ENCODE measurements at regions not wholly inside any gene's neighbourhood (a gene's known extent, or its start where the extent isn't known, plus 50 kb on each side); places are given as distances from the start of the nearest gene placed in this dataset.
"Not testable (repeated sequence)": the region's sequence is repeated elsewhere in the genome, so short reads cannot be mapped to it uniquely, and the experiment has no call there.

DNA sequence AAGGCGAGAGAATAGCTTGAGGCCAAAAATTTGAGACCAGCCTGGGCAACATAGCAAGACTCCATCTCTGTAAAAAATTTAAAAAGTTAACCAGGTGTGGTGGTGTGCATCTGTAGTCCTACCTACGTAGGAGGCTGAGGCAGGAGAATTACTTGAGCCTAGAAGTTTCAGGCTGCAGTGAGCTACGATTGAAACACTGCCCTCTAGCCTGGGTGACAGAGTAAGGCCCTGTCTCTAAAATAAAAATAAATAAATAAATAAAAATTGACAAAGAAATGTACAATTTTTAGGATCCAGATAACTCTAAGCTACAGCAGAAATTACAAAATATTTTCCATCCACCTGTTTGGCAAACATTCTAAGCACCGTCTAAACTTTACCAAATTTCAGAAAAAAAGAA is 941.0 kb upstream of the ADGRB3 start:
- FAIRE-seq: no peak
- no peak for DNase-seq (ENCODE audit: insufficient read length, low spot score)

GRCh38 chr6:67689329-67689728 is 945.8 kb upstream of the ADGRB3 start:
- DNase-seq (ENCODE audit: insufficient read length, low spot score) (no peak), FAIRE-seq (no peak)

GRCh38 chr6:67687396-67687795 is 947.7 kb upstream of the ADGRB3 start:
- no peak for DNase-seq (ENCODE audit: insufficient read length, low spot score)
- FAIRE-seq: no peak

DNA sequence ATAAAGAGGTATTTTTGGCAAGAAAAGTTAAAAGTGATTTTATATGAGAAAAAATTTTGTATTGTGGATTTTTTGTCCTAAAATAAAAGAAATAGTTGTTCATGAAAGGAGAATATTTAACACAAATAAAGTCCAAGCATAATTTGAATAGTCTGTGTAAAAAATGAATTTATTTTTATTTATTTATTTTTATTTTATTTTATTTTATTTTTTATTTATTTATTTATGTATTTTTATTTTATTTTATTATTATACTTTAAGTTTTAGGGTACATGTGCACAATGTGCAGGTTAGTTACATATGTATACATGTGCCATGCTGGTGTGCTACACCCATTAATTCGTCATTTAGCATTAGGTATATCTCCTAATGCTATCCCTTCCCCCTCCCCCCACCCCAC is 948.9 kb upstream of the ADGRB3 start:
- FAIRE-seq: not testable (repeated sequence)

DNA sequence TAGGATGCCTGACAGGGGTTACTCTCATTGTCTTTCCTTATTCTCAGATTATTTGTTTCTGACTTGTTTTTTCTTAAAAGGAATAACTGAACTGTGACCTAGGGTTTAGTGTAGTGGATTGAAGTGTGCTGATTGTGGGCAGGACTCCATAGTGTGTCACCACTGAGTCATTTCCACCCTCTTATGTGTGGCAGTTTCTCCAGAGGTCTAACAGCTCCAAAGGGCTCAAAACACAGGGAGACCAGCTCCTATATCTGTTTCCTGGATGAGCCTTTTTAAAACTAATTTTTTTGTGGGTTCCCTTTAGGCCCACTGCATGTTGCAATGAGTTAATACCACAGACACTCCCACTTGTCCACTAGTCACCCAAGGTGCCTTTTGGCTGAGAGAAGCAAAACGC is 951.1 kb upstream of the ADGRB3 start:
- DNase-seq (ENCODE audit: insufficient read length, low spot score) (no peak), FAIRE-seq (no peak)

More for the DNA sequence above, 948.9 kb upstream of the ADGRB3 start:
- not testable (repeated sequence) for DNase-seq (ENCODE audit: insufficient read length, low spot score)

GRCh38 chr6:67680297-67680932 is 954.7 kb upstream of the ADGRB3 start:
- FAIRE-seq: no peak
- DNase-seq (ENCODE audit: insufficient read length, low spot score): no peak

DNA sequence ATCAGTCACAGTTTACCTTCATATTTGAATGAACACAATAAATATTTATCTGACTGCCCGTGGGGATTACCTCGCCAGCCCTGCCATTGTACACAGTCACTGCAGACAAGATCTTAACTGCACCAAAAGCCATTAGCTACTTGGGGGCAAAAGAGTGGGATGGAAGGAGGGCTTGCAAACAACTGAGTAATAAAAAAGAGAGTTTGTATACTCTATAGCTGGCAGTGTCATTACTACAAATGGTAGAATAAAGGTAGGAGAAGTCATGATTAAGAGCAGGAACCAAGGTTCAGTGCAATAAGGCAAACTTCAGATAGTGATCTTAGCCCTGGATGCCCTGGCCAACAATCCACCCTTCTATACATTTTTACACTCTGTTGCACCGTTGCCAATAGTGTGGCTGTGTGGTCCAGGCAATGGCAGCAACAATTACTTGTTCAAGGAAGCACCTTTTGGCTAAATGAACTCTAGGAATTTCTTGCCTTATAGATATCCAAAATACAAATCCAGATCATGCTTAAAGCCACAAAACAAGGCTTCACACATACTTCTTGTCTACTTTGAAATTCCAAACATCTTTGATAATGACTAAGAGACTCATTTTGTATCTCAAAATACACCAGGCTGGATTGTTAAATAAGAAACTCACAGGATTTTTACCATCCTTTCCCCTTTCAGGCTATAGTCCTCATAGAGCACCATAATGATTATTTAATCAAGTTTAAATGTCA is 955.4 kb upstream of the ADGRB3 start:
- DNase-seq (ENCODE audit: insufficient read length, low spot score) (no peak), FAIRE-seq (no peak)

DNA sequence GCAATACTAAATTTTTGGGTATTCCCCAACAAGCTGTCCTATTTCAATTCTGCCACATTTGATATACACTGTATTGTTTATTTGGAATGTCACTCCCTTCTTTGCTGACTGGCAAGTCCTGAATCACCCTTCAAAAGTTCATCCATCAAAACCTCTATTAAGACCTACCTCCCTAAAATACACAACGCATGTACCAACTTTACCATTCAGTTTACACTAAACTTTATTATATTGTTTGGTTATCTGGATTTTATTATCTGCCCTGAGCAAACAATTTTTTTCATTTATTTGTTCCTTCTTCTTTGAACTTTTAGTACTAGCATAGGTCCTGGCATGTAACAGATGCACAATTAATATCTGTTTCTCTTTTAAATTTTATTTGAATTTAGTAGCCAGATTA is 958.2 kb upstream of the ADGRB3 start:
- DNase-seq (ENCODE audit: insufficient read length, low spot score) (no peak), FAIRE-seq (no peak)

DNA sequence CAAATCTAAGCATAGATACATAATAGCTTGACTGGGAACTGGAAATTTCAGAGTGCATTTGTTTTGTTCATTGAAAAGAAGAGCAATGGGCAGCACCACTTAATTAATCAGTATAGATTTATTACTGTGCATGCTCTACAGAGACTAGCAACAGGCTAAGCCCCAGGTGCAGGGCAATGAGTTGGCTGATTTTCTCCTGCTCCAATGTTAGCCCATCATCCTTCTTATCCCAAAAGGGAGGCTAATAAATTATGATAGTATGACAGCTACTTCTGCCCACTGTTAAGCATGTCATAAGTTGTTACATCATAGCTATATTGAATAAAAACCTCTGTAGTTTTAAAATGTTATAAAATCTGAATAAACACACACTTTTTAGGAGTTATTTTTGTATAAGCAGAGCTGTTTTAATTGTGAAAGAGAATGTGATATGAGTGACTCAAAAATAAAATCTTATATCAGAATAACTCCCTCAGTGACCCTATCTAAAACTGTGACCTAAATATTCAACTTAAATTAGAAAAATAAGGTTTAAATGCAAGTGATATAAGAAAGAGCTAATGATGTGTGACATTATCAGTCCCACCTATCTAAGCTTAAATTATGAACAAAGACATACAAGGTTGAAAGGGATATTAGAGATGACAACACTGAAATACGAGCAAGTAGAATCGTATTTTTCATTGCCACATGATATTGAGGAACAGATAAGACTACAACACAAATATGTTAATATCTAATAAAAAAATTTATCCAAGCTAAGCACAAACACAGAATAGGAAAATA is 967.3 kb upstream of the ADGRB3 start:
- DNase-seq (ENCODE audit: insufficient read length, low spot score): no peak
- no peak for FAIRE-seq

DNA sequence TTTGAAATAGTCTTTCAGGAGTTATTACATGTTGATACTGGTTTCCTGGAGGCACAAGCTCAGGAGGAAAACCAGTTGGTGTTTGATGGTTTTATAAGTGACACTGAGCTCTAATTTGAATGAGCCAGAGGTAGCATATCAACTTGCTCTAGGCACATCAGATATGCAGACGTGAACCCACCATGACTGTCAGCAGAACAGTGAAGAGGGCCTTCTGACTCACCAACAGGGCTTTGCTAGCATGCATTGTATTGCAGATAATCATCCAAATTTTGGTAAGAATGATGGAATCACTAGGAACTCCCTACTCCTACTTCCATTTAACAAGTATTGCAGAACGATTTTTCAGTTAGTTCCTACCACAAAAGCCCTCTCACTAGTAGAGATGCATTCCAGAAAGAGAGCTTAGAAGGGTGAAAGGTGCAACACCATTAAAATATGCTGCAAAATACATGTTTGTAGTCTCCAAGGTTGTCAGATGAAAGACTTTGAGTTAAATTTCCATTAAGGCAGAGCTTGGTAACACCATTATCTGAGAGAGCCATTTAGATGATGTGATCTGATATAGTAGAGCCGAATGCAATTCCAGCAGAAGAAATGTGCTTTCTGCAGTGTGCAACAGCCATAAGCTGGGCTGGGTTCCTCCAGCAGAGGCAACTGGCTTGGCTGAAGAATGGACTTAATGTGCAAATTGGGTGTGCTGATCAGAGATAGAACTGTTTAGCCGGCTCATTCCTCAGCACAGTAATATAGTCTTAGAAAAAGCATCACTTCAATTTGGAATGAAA is 968.7 kb upstream of the ADGRB3 start:
- no peak for DNase-seq (ENCODE audit: insufficient read length, low spot score)
- FAIRE-seq: no peak

DNA sequence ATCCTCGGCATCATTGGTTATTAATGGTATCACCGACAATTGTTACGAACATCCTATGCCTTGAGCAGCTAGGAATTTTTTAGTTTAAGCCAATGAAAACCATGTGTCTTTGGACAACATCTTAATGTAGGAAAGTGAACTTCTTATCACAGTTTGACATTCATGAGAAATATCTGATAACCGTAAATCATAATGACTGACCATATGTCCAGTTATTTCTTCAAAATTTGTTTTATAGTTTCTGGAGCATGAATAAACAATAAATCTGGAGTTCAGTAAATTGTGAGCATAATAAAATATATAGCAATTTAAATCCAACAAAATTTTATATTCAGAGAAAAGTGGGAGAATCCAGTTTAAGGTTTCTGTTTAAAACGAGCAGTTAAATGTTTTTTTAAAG is 970.1 kb upstream of the ADGRB3 start:
- DNase-seq (ENCODE audit: insufficient read length, low spot score) (no peak), FAIRE-seq (no peak)

DNA sequence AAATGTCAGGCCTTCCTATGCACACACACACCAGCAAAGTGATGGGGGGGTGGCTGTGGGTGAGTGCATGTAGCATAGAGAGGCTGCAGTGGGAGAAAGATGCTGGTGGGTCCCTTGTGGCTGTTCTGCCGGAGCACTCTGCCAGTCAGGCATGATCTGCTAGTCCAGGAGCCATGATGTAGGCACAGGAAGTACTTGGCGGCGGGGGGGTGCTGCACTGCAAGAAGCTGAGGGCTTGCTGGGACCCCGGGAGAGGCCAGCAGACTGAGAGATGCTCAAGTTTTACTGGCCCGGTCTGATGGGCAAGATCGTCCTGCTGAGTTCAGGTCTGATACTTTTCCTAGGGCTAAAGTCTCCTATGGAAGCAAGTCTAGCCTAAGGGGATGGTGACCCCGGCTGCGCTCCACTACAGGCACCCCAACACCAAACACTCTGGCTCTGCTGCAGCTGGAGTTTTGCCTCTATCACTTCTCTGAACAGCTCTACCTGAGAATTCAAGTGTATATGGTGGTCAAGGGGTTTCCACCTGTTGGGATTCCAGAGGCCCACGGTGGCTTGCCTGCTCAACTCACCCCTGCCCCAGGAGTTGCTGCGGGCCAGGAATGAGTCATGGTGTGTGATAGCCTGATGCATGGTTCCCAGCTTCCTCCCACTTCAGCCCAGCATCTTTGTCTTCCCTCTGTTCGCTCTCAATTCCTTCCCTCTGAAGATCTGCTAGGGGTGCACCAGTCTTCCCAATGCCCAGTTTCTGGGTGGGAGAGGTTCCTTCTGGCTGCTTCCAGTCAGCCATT is 971.8 kb upstream of the ADGRB3 start:
- no peak for FAIRE-seq
- DNase-seq (ENCODE audit: insufficient read length, low spot score): no peak

GRCh38 chr6:67653561-67653960 is 981.5 kb upstream of the ADGRB3 start:
- FAIRE-seq: no peak
- DNase-seq (ENCODE audit: insufficient read length, low spot score): no peak

GRCh38 chr6:67646550-67646949 is 988.5 kb upstream of the ADGRB3 start:
- no peak for DNase-seq (ENCODE audit: insufficient read length, low spot score)
- FAIRE-seq: no peak

DNA sequence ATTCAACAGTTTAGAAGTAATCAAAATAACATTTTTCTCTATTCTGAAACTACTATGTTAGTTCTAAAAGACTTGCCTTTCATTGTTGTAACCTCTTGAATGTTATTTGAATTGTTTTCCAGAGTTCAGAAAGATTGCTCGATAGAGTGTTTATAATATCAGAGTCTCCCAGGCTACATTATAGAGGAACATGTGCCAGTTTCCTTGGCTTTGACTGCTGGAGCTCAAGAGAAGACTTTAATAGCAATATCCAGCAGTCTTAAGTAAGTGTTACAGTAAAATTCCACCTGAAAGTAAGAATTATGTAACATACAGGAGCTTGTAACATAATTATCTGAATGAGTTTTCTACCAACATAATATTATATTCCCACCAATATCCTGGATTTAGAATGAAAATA is 991.8 kb upstream of the ADGRB3 start:
- no peak for DNase-seq (ENCODE audit: insufficient read length, low spot score)
- FAIRE-seq: no peak

DNA sequence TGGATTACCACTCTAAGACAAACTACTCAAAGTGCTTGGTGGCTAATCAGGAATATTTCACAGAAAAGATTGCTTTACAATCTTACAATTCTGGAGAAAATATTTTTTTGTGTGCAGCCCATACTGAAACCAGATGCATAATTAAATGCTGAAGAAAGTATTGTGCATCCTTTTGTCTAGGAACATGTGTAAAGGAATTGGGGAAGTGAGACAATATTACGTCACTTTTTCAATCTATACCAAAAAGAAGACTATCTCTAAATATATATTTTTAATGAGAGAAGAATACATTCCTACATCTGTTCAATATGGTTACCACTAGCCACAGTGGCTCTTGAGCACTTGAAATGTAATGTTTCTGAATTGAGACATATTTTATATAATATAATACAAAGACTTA is 992.5 kb upstream of the ADGRB3 start:
- DNase-seq (ENCODE audit: insufficient read length, low spot score): no peak
- FAIRE-seq: no peak

GRCh38 chr6:67640484-67640883 is 994.6 kb upstream of the ADGRB3 start:
- FAIRE-seq (no peak), DNase-seq (ENCODE audit: insufficient read length, low spot score) (no peak)

GRCh38 chr6:67639161-67639560 is 995.9 kb upstream of the ADGRB3 start:
- DNase-seq (ENCODE audit: insufficient read length, low spot score) (no peak), FAIRE-seq (no peak)

DNA sequence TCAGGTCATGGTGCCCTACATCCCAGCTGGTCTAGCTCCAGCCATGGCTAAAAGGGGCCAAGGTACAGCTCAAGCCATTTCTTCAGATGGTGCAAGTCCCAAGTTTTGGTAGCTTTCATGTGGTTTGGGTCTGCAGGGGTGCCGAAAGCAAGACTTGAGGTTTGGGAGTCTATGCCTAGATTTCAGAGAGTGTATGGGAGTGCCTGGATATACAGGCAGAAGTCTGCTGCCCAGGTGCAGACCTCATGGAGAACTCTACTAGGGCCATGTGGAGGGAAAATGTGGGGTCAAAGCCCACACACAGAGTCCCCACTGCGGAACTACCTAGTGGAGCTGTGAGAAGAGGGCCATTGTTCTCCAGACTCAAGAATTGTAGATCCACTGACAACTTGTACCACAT is 1000.9 kb upstream of the ADGRB3 start:
- DNase-seq (ENCODE audit: insufficient read length, low spot score) (no peak), FAIRE-seq (no peak)

GRCh38 chr6:67633058-67633457 is 1002.0 kb upstream of the ADGRB3 start:
- FAIRE-seq: no peak

More at GRCh38 chr6:67633058-67633457, 1002.0 kb upstream of the ADGRB3 start:
- DNase-seq (ENCODE audit: insufficient read length, low spot score): no peak
